ENCODE measurements at regions not wholly inside any gene's neighbourhood (a gene's known extent, or its start where the extent isn't known, plus 50 kb on each side); places are given as distances from the start of the nearest gene placed in this dataset.

DNA sequence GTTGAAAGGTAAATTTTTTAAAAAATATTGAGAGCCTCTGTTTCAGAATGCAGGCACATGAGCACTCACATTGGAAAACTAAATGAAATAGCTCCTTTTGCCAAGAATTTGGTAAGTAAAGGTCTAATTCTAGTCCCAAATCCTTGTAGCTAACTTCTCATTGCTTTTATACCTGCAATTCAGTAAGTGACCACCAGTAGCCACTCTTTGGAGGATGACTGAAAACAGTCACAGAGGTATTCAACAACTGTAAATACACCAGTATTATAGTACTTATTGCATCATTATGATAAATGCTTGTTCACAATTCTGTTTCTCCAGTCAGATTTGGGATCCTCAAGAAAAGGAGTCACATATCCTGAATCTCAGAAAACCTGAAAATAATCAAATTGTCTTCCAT is 562.4 kb upstream of the CDH11 start:
- no peak for DNase-seq (ENCODE audit: low read depth)
- no peak overlapping the region for H3K4me3 ChIP-seq (replicated peaks; ENCODE audit: low read depth, low read length)
- TF ChIP-seq, protein P1, sequence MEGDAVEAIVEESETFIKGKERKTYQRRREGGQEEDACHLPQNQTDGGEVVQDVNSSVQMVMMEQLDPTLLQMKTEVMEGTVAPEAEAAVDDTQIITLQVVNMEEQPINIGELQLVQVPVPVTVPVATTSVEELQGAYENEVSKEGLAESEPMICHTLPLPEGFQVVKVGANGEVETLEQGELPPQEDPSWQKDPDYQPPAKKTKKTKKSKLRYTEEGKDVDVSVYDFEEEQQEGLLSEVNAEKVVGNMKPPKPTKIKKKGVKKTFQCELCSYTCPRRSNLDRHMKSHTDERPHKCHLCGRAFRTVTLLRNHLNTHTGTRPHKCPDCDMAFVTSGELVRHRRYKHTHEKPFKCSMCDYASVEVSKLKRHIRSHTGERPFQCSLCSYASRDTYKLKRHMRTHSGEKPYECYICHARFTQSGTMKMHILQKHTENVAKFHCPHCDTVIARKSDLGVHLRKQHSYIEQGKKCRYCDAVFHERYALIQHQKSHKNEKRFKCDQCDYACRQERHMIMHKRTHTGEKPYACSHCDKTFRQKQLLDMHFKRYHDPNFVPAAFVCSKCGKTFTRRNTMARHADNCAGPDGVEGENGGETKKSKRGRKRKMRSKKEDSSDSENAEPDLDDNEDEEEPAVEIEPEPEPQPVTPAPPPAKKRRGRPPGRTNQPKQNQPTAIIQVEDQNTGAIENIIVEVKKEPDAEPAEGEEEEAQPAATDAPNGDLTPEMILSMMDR (IDR thresholded peaks at IDR 0.05; ENCODE audit: low read length, missing control alignments), result peak; percentile 34

DNA sequence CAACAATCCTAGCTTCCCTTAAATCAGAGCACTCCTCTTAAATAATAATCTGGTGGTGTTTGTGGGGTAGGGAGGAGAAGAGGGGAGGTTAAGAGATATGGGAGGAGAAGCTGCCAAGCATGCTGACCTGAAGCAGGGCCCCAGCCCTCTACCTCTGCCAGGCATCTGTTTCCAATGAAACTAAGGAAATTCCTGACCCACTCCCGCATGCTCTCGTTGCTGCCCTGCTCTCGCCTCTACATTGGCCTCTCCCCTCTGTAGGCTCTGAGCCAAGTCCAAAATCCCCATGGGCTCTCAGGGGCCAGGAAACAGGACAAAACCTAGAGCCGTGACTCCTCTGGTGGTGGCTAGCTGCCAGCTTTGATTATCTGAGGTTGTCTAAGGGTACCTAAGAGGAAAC is 559.5 kb upstream of the CDH11 start:
- peak; percentile 60 for DNase-seq (ENCODE audit: low read depth)
- TF ChIP-seq, protein P1 (IDR thresholded peaks at IDR 0.05; ENCODE audit: low read length, missing control alignments), result no peak
- H3K4me3 ChIP-seq (replicated peaks; ENCODE audit: low read depth, low read length), result no peak overlapping the region

DNA sequence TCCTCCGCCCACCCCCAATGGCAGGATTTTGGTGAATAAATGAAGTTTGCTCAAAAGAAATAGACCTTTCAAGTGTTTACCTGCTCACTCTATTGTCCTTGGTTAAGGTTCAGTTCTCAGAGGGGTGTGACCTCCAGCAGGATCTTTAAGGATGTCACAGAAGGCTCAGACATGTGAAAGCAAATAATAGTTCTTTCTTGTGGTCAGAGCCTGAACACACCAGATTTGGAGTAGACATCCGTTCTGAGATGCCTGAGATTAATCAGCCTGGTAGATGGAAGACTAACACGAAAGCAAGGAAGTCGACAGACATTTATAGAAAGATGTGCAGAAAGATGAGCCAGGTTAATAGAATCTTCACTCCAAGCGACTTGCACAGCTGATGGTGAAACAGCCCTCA is 557.9 kb upstream of the CDH11 start:
- DNase-seq (ENCODE audit: low read depth), result no peak
- TF ChIP-seq, protein P1 (IDR thresholded peaks at IDR 0.05; ENCODE audit: low read length, missing control alignments), result no peak
- no peak overlapping the region for H3K4me3 ChIP-seq (replicated peaks; ENCODE audit: low read depth, low read length)

DNA sequence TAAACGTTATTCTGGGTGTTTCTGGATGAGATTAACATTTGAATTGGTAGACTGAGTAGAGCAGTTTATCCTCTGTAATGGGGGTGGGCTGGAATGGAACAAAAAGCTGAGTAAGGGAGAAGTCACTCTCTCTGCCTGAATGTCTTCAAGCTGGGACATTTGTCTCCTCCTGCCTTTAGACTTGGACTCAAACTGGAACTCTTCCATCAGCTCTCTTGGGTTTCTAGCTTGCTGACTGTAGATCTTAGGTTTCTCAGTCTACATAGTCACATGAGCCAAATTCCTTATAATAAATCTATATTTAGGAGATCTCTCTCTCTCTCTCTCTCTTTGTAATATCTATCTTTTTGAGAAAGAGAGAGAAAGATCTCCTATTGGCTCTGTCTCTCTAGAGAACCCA is 553.3 kb upstream of the CDH11 start:
- no peak overlapping the region for H3K4me3 ChIP-seq (replicated peaks; ENCODE audit: low read depth, low read length)
- DNase-seq (ENCODE audit: low read depth), result no peak
- TF ChIP-seq, protein P1 (IDR thresholded peaks at IDR 0.05; ENCODE audit: low read length, missing control alignments), result no peak

DNA sequence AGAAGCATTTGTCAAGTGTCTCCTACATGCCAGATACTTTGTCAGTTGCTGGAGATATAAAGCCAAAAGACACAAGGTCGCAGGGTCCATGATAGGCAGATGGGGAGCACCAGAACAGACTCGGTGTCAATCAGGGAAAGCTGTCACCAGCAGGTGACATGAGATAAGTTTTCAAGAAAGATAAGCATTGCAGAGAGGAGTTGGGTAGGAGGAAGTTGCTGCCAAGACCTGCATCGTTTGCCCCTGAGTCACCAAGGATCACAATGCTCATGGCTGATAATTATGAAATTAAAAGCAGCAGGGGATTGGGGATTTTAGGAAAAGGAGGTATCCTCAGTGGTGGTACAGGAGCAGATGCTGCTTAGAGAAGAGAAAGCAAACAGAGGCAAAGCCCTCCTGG is 551.1 kb upstream of the CDH11 start:
- no peak overlapping the region for H3K4me3 ChIP-seq (replicated peaks; ENCODE audit: low read depth, low read length)
- DNase-seq (ENCODE audit: low read depth), result peak; percentile 56
- TF ChIP-seq, protein P1 (IDR thresholded peaks at IDR 0.05; ENCODE audit: low read length, missing control alignments), result no peak

DNA sequence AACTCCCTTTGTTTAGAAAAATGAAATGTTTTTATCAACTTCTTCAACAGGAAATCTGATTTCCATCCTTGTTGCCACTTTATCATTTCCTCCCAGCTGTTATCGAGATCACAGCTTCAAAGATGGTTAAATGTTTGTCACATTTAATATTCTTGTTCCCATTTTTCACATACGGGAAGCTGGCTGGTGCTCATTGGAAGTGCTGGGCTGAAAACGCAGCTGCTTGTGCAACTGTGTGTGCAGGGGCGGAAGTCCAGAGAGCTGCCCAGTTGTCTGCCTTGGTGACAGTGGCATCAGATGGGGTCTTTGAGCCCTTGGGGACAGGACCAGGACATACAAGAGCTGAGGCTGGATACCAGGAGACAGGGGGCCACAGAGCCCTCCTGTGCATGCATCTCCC is 549.2 kb upstream of the CDH11 start:
- no peak overlapping the region for H3K4me3 ChIP-seq (replicated peaks; ENCODE audit: low read depth, low read length)
- DNase-seq (ENCODE audit: low read depth), result no peak
- TF ChIP-seq, protein P1 (IDR thresholded peaks at IDR 0.05; ENCODE audit: low read length, missing control alignments), result no peak

DNA sequence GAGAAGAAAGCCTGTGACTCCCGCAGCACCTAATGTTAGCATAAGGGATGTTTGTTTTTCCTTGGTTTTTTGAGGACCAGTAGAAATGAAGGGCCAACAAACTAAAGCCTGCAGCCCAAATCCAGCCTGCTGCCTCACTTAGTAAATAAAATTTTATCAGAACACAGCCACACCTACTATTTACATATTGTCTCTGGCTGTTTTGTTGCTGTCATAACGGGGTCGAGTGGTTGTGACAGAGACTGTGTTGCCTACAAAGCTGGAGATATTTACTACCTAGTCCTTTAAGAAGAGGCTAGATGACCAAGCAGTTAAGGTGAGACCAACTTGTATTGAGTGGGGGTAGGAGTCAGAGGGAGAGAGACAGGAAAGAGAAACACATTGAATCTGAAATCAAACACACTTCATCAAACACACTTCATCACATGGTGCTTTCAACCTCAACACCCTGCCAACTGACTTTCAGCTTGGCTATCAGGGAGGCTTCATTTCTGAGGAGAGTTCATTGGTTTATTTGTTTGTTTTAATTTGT is 546.3 kb upstream of the CDH11 start:
- TF ChIP-seq, protein P1 (IDR thresholded peaks at IDR 0.05; ENCODE audit: low read length, missing control alignments), result no peak
- DNase-seq (ENCODE audit: low read depth), result no peak
- H3K4me3 ChIP-seq (replicated peaks; ENCODE audit: low read depth, low read length), result no peak overlapping the region
